ENCODE measurements at regions not wholly inside any gene's neighbourhood (a gene's known extent, or its start where the extent isn't known, plus 50 kb on each side); places are given as distances from the start of the nearest gene placed in this dataset.

DNA sequence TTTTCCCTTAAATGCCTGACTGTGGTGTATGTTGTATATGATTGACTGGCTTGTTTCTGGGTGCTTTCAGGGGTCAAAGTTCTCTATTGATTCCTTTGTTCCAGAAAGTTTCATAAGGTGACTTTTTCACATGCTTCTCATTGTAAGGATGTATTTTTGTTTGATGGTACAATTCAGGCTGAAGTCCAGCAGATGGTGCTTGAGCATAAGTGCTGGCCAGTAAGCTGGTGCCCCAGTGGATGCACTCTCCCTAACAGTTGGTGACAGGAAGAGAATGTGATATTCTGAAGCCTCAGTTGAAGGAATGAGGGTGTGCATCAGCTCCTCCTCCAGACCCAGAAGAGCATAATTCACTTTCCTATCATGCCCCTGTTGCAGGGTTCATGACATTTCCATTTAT, 1941.6 kb upstream of the PRR20A start (continued):
- TF ChIP-seq, protein P1, sequence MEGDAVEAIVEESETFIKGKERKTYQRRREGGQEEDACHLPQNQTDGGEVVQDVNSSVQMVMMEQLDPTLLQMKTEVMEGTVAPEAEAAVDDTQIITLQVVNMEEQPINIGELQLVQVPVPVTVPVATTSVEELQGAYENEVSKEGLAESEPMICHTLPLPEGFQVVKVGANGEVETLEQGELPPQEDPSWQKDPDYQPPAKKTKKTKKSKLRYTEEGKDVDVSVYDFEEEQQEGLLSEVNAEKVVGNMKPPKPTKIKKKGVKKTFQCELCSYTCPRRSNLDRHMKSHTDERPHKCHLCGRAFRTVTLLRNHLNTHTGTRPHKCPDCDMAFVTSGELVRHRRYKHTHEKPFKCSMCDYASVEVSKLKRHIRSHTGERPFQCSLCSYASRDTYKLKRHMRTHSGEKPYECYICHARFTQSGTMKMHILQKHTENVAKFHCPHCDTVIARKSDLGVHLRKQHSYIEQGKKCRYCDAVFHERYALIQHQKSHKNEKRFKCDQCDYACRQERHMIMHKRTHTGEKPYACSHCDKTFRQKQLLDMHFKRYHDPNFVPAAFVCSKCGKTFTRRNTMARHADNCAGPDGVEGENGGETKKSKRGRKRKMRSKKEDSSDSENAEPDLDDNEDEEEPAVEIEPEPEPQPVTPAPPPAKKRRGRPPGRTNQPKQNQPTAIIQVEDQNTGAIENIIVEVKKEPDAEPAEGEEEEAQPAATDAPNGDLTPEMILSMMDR (IDR thresholded peaks at IDR 0.05; ENCODE audit: low read depth, low read length, missing input control) = peak; percentile 11

DNA sequence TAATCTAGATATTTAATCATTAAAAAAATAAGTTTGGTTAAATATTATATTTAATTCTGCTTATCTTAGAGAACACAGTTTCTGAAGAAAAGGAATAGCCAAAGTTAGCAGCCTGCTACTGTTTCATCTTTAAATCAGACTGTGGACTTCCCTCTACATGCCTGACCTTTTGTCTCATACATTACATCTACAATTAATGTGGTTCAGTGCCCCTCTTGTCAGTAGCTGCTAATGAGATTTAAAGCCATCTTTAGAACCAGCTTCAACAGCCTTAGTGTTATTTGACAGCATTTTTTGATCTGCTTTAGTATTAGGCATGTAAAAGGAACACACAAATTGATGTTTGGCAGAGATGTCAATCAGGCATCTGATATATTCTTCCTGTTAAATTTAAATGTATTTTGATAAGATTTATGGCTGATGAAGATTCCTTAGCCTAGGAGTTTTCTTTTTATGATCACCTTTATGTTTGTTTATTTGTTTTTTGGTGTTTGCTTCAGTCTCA, 1925.8 kb upstream of the PRR20A start:
- no peaks in the 10 kb centered on the region for H3K4me1 ChIP-seq (ENCODE audit: control insufficient read depth in 4 of 4, insufficient read depth in 4 of 4, low read length in 3 of 4)
- H3K27ac ChIP-seq (ENCODE audit: low read depth in 1 of 2, low read length in 2 of 2) = no peak overlapping the region
- H3K9me3 ChIP-seq (ENCODE audit: control insufficient read depth in 4 of 4, low read length in 3 of 4) = no peaks in the 10 kb centered on the region
- no peak overlapping the region for H3K9ac ChIP-seq (ENCODE audit: low read depth in 1 of 2, low read length in 2 of 2)
- no peak for DNase-seq (ENCODE audit: low spot score)
- no peaks in the 10 kb centered on the region for H3K27me3 ChIP-seq (ENCODE audit: control insufficient read depth in 4 of 4, insufficient read depth in 4 of 4, low read length in 3 of 4)
- no peak overlapping the region for H3K4me3 ChIP-seq (ENCODE audit: low read depth in 1 of 3, low read length in 3 of 3)
- H3K36me3 ChIP-seq (ENCODE audit: control insufficient read depth in 4 of 4, insufficient read depth in 3 of 4, low read depth in 1 of 4, low read length in 3 of 4) = no peaks in the 10 kb centered on the region
- TF ChIP-seq, protein P2, sequence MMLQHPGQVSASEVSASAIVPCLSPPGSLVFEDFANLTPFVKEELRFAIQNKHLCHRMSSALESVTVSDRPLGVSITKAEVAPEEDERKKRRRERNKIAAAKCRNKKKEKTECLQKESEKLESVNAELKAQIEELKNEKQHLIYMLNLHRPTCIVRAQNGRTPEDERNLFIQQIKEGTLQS (IDR thresholded peaks at IDR 0.05) = no peak

DNA sequence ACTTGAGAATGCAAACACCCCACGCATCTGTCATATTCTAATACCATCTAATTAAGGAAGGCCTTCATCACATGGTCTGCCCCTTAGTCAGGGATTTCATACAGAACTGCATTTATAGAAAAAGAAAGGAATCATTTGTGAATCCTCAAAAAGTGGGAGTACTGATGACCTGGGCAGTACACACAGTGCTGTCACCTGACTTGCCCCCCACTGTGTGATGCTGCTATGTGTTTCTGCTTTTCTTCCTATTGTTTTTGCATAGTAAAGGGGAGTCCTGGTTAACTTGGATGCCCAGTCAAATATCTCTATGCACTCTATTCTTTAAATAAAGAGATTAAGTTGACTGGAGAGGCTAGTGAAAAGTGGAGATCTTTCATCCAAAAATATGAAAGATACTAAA, 1921.2 kb upstream of the PRR20A start:
- TF ChIP-seq RAD21 (IDR thresholded peaks at IDR 0.05) (no peak), FOXA2 (IDR thresholded peaks at IDR 0.05) (no peak), FOXA1 (IDR thresholded peaks at IDR 0.05) (no peak), RXRA (IDR thresholded peaks at IDR 0.05) (no peak), GABPA (IDR thresholded peaks at IDR 0.05 in 1 of 2, conservative IDR thresholded peaks at IDR 0.05 in 1 of 2) (no peak), EGR1 (IDR thresholded peaks at IDR 0.05; ENCODE audit: low read depth in 2 of 2) (no peak), SP1 (IDR thresholded peaks at IDR 0.05) (no peak), NR2F2 (IDR thresholded peaks at IDR 0.05) (no peak), HNF4A (conservative IDR thresholded peaks at IDR 0.05) (no peak), HNF4G (IDR thresholded peaks at IDR 0.05) (no peak), TAF1 (conservative IDR thresholded peaks at IDR 0.05) (no peak), JUND (IDR thresholded peaks at IDR 0.05) (no peak), YY1 (IDR thresholded peaks at IDR 0.05) (no peak)
- TF ChIP-seq, protein P2 (IDR thresholded peaks at IDR 0.05) = no peak
- TF ChIP-seq, protein P3, sequence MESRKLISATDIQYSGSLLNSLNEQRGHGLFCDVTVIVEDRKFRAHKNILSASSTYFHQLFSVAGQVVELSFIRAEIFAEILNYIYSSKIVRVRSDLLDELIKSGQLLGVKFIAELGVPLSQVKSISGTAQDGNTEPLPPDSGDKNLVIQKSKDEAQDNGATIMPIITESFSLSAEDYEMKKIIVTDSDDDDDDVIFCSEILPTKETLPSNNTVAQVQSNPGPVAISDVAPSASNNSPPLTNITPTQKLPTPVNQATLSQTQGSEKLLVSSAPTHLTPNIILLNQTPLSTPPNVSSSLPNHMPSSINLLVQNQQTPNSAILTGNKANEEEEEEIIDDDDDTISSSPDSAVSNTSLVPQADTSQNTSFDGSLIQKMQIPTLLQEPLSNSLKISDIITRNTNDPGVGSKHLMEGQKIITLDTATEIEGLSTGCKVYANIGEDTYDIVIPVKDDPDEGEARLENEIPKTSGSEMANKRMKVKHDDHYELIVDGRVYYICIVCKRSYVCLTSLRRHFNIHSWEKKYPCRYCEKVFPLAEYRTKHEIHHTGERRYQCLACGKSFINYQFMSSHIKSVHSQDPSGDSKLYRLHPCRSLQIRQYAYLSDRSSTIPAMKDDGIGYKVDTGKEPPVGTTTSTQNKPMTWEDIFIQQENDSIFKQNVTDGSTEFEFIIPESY (IDR thresholded peaks at IDR 0.05) = no peak
- TF ChIP-seq, protein P1 (IDR thresholded peaks at IDR 0.05; ENCODE audit: low read depth, low read length, missing input control) = no peak
- TF ChIP-seq, protein P4, sequence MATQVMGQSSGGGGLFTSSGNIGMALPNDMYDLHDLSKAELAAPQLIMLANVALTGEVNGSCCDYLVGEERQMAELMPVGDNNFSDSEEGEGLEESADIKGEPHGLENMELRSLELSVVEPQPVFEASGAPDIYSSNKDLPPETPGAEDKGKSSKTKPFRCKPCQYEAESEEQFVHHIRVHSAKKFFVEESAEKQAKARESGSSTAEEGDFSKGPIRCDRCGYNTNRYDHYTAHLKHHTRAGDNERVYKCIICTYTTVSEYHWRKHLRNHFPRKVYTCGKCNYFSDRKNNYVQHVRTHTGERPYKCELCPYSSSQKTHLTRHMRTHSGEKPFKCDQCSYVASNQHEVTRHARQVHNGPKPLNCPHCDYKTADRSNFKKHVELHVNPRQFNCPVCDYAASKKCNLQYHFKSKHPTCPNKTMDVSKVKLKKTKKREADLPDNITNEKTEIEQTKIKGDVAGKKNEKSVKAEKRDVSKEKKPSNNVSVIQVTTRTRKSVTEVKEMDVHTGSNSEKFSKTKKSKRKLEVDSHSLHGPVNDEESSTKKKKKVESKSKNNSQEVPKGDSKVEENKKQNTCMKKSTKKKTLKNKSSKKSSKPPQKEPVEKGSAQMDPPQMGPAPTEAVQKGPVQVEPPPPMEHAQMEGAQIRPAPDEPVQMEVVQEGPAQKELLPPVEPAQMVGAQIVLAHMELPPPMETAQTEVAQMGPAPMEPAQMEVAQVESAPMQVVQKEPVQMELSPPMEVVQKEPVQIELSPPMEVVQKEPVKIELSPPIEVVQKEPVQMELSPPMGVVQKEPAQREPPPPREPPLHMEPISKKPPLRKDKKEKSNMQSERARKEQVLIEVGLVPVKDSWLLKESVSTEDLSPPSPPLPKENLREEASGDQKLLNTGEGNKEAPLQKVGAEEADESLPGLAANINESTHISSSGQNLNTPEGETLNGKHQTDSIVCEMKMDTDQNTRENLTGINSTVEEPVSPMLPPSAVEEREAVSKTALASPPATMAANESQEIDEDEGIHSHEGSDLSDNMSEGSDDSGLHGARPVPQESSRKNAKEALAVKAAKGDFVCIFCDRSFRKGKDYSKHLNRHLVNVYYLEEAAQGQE (IDR thresholded peaks at IDR 0.05) = no peak
- TF ChIP-seq, protein P5, sequence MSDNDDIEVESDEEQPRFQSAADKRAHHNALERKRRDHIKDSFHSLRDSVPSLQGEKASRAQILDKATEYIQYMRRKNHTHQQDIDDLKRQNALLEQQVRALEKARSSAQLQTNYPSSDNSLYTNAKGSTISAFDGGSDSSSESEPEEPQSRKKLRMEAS (IDR thresholded peaks at IDR 0.05) = no peak
- Histone ChIP-seq H3K4me3 (ENCODE audit: low read depth in 1 of 3, low read length in 3 of 3) (no peak overlapping the region), H3K9me3 (ENCODE audit: control insufficient read depth in 4 of 4, low read length in 3 of 4) (no peaks in the 10 kb centered on the region), H3K27ac (ENCODE audit: low read depth in 1 of 2, low read length in 2 of 2) (no peak overlapping the region), H3K27me3 (ENCODE audit: control insufficient read depth in 4 of 4, insufficient read depth in 4 of 4, low read length in 3 of 4) (no peaks in the 10 kb centered on the region), H3K9ac (ENCODE audit: low read depth in 1 of 2, low read length in 2 of 2) (no peak overlapping the region), H3K36me3 (ENCODE audit: control insufficient read depth in 4 of 4, insufficient read depth in 3 of 4, low read depth in 1 of 4, low read length in 3 of 4) (no peaks in the 10 kb centered on the region), H3K4me1 (ENCODE audit: control insufficient read depth in 4 of 4, insufficient read depth in 4 of 4, low read length in 3 of 4) (no peaks in the 10 kb centered on the region)
- 88% methylated on average over 1 of the region's 1 CpG for WGBS
- no peak for DNase-seq (ENCODE audit: low spot score)
